ENCODE measurements at regions not wholly inside any gene's neighbourhood (a gene's known extent, or its start where the extent isn't known, plus 50 kb on each side); places are given as distances from the start of the nearest gene placed in this dataset.

DNA sequence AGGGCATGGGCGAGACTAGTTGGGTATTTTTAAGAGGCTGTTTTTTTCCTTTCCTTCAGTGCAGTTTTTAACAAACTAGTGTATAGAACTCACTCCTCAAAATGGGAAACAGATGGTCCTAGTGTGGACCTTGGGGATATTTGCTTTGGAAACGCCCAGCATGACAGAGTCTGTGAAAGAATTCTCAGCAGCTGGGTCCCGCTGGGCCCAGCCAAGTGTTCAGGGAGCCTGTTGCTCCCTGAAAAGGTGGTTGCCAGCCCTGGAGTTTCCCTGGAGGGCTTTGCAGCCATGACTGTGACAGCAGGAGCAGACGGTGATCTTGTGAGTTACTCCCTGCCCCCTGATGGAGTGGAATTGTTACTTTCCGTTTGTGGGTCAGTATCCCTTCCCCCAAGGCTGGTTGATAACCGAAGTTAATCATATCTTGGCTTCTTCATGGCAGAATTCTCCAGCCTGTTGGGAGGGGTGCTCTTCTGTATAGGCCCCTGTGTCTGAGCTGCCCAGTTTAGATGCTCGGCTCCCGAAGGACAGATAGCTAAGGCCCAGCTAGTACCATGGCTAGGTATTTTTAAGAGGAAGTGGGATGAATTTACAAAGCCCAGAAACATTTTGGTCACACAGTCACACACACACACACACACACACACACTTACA lies 278.6 kb upstream of the HABP2 start:
- no peak overlapping the region for H3K4me3 ChIP-seq (ENCODE audit: low read depth, low read length)
- TF ChIP-seq, protein P1, sequence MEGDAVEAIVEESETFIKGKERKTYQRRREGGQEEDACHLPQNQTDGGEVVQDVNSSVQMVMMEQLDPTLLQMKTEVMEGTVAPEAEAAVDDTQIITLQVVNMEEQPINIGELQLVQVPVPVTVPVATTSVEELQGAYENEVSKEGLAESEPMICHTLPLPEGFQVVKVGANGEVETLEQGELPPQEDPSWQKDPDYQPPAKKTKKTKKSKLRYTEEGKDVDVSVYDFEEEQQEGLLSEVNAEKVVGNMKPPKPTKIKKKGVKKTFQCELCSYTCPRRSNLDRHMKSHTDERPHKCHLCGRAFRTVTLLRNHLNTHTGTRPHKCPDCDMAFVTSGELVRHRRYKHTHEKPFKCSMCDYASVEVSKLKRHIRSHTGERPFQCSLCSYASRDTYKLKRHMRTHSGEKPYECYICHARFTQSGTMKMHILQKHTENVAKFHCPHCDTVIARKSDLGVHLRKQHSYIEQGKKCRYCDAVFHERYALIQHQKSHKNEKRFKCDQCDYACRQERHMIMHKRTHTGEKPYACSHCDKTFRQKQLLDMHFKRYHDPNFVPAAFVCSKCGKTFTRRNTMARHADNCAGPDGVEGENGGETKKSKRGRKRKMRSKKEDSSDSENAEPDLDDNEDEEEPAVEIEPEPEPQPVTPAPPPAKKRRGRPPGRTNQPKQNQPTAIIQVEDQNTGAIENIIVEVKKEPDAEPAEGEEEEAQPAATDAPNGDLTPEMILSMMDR (IDR thresholded peaks at IDR 0.05; ENCODE audit: low read depth, low read length, missing control alignments) = no peak
- DNase-seq (ENCODE audit: low read depth) = no peak

DNA sequence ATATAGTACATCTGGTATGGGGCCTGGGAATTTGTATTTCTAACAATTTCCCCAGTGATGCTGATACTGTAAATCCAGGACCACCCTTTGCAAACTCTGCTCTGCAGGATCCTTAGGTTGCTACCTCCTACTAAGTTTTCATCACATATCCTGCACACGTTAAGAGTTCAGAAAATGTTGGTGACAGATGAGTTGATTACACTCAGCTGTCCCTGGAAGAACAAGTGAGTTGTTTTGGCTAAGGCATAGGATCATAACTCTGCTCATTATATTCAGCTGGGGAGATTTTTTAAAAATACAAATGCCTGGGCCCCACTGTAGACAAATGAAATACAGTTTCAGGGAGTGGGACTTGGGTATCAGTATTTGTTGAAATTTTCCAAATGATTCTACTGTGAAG lies 274.6 kb upstream of the HABP2 start:
- TF ChIP-seq, protein P1 (IDR thresholded peaks at IDR 0.05; ENCODE audit: low read depth, low read length, missing control alignments) = no peak
- H3K4me3 ChIP-seq (ENCODE audit: low read depth, low read length) = no peak overlapping the region
- no peak for DNase-seq (ENCODE audit: low read depth)

DNA sequence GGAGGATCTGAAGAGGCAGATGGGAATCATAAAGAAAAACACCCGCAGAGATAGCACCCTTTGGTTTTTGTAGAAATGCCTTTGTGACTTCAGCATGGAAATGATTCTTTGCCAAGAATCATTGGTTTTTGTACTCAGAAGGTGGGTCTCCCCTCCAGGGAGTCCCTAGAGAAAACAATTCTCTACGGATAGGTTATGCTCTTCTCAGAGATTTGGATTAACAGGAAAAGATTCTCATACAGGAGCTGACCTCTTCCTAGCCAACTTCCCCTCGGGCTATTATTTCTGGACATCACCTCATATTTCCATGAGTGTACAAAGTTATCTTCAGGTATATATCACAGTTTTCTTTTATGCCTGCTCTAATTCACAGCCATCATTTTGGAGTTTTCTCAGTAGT lies 274.2 kb upstream of the HABP2 start:
- TF ChIP-seq, protein P1 (IDR thresholded peaks at IDR 0.05; ENCODE audit: low read depth, low read length, missing control alignments) = no peak
- no peak for DNase-seq (ENCODE audit: low read depth)
- H3K4me3 ChIP-seq (ENCODE audit: low read depth, low read length) = no peak overlapping the region

DNA sequence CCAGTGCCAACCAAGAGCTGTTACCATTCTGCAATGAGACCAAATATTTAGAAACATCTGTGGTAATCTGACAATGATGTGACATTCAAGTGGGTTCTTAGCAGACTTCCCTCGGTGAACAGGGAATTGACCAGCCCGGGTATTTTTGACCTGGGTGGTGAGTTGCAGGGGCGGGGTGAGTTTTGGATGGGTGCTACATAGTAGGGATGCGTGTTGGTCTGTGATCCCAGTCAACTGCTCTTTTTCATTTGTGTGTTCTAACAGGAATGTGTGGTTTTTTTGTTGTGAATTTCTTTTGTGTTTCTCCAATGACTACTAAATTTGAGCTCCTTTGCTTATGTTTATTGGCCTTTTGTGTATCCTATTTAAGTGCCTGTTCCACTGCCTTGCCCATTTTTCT lies 273.6 kb upstream of the HABP2 start:
- no peak overlapping the region for H3K4me3 ChIP-seq (ENCODE audit: low read depth, low read length)
- TF ChIP-seq, protein P1 (IDR thresholded peaks at IDR 0.05; ENCODE audit: low read depth, low read length, missing control alignments) = no peak
- no peak for DNase-seq (ENCODE audit: low read depth)

DNA sequence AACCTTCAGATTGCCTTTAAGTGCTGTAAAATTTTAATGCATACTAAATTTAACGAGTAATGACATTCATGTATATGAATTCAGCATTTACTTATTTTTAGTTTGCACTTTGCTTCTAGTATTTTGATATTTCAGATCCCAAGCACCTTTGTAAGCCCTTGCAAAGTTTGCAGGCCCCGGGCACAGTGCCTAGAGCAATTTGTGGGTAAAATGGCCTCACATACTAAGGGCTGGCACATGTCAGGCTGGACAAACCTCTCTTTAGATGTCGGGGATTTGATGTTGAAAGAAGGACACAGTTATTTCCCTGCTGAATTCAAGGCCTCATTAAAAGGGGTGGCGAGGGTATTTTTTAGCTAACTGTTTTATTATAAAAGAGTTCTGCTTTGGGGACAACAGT lies 270.3 kb upstream of the HABP2 start:
- no peak for DNase-seq (ENCODE audit: low read depth)
- no peak overlapping the region for H3K4me3 ChIP-seq (ENCODE audit: low read depth, low read length)
- TF ChIP-seq, protein P1 (IDR thresholded peaks at IDR 0.05; ENCODE audit: low read depth, low read length, missing control alignments) = no peak

DNA sequence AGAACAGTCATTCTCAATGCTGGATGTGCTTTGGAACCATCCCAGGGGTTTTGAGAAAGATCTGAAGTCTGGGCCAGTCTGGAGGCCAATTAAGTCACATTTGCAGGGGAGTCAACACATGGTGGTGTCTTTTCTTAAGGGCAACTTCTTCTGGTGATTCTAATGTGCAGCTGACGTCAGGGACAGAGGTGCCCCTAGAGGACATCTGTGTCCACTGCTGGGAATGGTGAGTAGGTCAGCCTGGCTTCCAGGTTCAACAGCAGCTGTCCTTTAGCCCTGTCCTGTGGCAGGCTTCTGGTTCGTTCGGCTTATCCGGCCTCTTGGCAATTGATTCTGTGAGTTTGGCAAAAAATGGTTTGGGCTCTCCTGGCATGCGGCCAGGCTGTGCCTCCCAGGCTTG lies 269.7 kb upstream of the HABP2 start:
- no peak for DNase-seq (ENCODE audit: low read depth)
- TF ChIP-seq, protein P1 (IDR thresholded peaks at IDR 0.05; ENCODE audit: low read depth, low read length, missing control alignments) = peak; percentile 4
- H3K4me3 ChIP-seq (ENCODE audit: low read depth, low read length) = no peak overlapping the region

DNA sequence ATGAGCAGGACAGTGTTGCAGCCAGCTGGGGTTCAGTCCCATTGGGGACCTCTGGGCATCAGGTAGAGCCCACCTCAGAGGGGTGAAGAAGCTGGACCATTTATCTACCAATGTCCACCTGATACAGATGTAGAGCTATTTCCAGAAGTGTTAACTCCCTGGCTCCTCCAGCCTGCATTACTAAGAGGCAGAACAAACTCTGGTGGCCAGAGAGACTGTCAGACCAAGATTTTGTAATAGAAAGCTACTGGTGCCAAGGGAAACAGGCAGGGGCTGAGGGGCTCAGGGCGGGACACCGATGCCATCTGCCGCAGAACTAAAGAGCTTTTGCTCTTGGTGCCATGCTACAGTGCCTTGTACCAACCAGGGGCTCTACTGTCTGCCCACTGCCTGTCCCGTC lies 268.2 kb upstream of the HABP2 start:
- H3K4me3 ChIP-seq (ENCODE audit: low read depth, low read length) = no peak overlapping the region
- TF ChIP-seq, protein P1 (IDR thresholded peaks at IDR 0.05; ENCODE audit: low read depth, low read length, missing control alignments) = no peak
- no peak for DNase-seq (ENCODE audit: low read depth)

Measured in GM12864 (cell line).